ENCODE measurements at regions not wholly inside any gene's neighbourhood (a gene's known extent, or its start where the extent isn't known, plus 50 kb on each side); places are given as distances from the start of the nearest gene placed in this dataset.

DNA sequence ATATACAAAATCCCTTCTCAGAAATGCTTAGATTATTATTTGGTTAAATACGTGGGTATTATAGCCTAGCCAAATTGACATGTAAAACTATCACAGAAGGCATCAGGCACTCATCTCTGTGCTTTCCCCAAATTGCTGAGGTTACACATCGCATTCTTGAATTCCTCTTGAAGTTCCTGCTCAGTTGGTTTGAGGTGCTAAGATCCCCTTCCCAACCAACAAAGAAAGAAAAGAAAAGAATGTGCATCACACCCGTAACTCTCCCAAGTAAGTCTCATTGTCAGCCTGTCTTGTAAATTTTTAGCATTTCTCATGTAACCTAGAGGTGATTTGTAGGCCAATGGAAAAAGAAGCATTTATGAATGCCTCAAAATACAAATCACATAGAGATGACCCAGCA lies 539.2 kb upstream of the PRMT6 start:
- CTCF ChIA-PET = interaction anchor here (0.8 kb wide), 1 partner anchor 14 kb away, joined by 3 read pairs; no protein-coding TSS in a partner anchor
- H3K4me3 Mint-ChIP-seq (ENCODE audit: unreplicated experiment) = no peak overlapping the region

DNA sequence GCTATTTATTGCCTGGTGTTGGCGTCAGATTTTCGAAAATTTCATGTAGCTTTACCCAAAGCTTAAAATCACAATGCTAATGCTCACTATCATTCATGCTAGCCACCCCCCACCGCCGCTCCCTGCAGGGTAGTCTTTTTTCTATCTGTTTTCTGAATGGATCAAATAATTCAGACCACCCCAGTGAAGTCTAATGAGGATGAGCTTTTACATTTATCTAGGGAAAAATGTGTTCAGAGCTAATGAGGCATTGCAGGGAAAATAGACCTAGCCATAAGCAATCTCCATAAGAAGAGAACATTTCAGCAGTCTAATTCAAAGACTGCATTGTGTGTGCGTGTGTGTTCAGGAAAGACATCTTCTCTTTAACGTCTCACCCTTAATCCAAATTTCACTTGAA lies 533.0 kb upstream of the PRMT6 start:
- Mint-ChIP-seq H3K4me3 (ENCODE audit: unreplicated experiment) (no peak overlapping the region), H3K27ac (ENCODE audit: low read depth, unreplicated experiment) (no peak overlapping the region), H3K27me3 (ENCODE audit: insufficient read depth, unreplicated experiment) (no peaks in the 10 kb centered on the region), H3K4me1 (ENCODE audit: insufficient read depth, unreplicated experiment) (peaks cover 9% of the 10 kb centered on the region), H3K9me3 (ENCODE audit: unreplicated experiment) (peaks cover 1% of the 10 kb centered on the region), H3K36me3 (ENCODE audit: insufficient read depth, unreplicated experiment) (no peaks in the 10 kb centered on the region)
- ChIA-PET CTCF (no interaction called here), POLR2A (no interaction called here)
- intact Hi-C loops (cut with micrococcal nuclease) = no loop called here
- no peak for DNase-seq (ENCODE audit: unreplicated experiment)
- TF ChIP-seq, protein P1, sequence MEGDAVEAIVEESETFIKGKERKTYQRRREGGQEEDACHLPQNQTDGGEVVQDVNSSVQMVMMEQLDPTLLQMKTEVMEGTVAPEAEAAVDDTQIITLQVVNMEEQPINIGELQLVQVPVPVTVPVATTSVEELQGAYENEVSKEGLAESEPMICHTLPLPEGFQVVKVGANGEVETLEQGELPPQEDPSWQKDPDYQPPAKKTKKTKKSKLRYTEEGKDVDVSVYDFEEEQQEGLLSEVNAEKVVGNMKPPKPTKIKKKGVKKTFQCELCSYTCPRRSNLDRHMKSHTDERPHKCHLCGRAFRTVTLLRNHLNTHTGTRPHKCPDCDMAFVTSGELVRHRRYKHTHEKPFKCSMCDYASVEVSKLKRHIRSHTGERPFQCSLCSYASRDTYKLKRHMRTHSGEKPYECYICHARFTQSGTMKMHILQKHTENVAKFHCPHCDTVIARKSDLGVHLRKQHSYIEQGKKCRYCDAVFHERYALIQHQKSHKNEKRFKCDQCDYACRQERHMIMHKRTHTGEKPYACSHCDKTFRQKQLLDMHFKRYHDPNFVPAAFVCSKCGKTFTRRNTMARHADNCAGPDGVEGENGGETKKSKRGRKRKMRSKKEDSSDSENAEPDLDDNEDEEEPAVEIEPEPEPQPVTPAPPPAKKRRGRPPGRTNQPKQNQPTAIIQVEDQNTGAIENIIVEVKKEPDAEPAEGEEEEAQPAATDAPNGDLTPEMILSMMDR (IDR thresholded peaks at IDR 0.05; ENCODE audit: unreplicated experiment) = no peak
- BruUV-seq (replicated peaks) = no TSS peak

More for the DNA sequence above, 539.2 kb upstream of the PRMT6 start:
- TF ChIP-seq, protein P1 (IDR thresholded peaks at IDR 0.05; ENCODE audit: unreplicated experiment) = no peak
- Mint-ChIP-seq H3K27ac (ENCODE audit: low read depth, unreplicated experiment) (no peak overlapping the region), H3K36me3 (ENCODE audit: insufficient read depth, unreplicated experiment) (no peaks in the 10 kb centered on the region), H3K9me3 (ENCODE audit: unreplicated experiment) (no peaks in the 10 kb centered on the region), H3K4me1 (ENCODE audit: insufficient read depth, unreplicated experiment) (no peaks in the 10 kb centered on the region), H3K27me3 (ENCODE audit: insufficient read depth, unreplicated experiment) (no peaks in the 10 kb centered on the region)
- no TSS peak for BruUV-seq (replicated peaks)
- DNase-seq (ENCODE audit: unreplicated experiment) = no peak
- POLR2A ChIA-PET = no interaction called here
- intact Hi-C loops (cut with micrococcal nuclease) = no loop called here

DNA sequence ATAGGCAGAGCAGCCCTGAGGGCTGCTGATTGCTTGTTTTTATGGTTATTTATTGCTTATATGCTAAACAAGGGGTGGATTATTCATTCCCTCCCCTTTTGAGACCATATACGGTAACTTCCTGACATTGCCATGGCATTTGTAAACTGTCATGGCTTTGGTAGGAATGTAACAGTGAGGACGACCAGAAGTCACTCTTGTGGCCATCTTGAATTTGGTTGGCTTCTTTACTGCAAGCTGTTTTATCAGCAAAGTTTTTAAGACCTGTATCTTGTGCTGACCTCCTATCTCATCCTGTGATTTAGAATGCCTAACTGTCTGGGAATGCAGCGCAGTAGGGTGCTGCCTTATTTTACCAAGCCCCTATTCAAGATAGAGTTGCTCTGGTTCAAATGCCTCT lies 531.8 kb upstream of the PRMT6 start:
- Mint-ChIP-seq H3K9me3 (ENCODE audit: unreplicated experiment) (peaks cover 9% of the 10 kb centered on the region), H3K36me3 (ENCODE audit: insufficient read depth, unreplicated experiment) (no peaks in the 10 kb centered on the region), H3K27ac (ENCODE audit: low read depth, unreplicated experiment) (no peak overlapping the region), H3K27me3 (ENCODE audit: insufficient read depth, unreplicated experiment) (no peaks in the 10 kb centered on the region), H3K4me1 (ENCODE audit: insufficient read depth, unreplicated experiment) (peaks cover 9% of the 10 kb centered on the region), H3K4me3 (ENCODE audit: unreplicated experiment) (no peak overlapping the region)
- intact Hi-C loops (cut with micrococcal nuclease) = no loop called here
- no peak for DNase-seq (ENCODE audit: unreplicated experiment)
- BruUV-seq (replicated peaks) = no TSS peak
- TF ChIP-seq, protein P1 (IDR thresholded peaks at IDR 0.05; ENCODE audit: unreplicated experiment) = no peak
- ChIA-PET POLR2A (interaction anchor here (0.6 kb wide), 1 partner anchor 337 kb away, joined by 3 read pairs; no protein-coding TSS in a partner anchor), CTCF (interaction anchor here (0.9 kb wide), 1 partner anchor 52 kb away, joined by 3 read pairs; no protein-coding TSS in a partner anchor)

DNA sequence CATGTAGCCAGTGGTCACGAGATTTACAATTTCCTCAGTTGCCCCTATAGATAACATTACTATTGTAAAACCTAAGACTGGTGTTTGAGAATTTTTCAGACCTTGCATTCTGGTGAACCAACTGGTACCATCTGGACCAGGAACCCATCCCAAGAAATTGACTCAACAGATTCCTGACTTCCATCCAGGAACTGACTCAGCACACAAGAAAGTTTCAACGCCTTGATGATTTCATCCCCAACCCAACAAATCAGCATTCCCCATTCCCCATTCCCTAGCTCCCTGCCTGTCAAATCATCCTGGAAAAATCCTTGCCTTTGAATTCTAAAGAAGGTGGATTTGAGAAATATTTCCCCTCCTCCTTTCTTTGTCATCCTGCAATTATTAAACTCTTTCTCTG lies 529.8 kb upstream of the PRMT6 start:
- peak; percentile 12 for DNase-seq (ENCODE audit: unreplicated experiment)
- CTCF ChIA-PET = interaction anchor here (0.7 kb wide), 2 partner anchors 419 to 657 kb away, joined by 3 read pairs; no protein-coding TSS in a partner anchor

More for the DNA sequence above, 529.8 kb upstream of the PRMT6 start:
- Mint-ChIP-seq H3K9me3 (ENCODE audit: unreplicated experiment) (peaks cover 14% of the 10 kb centered on the region), H3K27ac (ENCODE audit: low read depth, unreplicated experiment) (peak overlapping the region; percentile 7), H3K4me3 (ENCODE audit: unreplicated experiment) (no peak overlapping the region), H3K27me3 (ENCODE audit: insufficient read depth, unreplicated experiment) (no peaks in the 10 kb centered on the region), H3K36me3 (ENCODE audit: insufficient read depth, unreplicated experiment) (no peaks in the 10 kb centered on the region), H3K4me1 (ENCODE audit: insufficient read depth, unreplicated experiment) (peaks cover 9% of the 10 kb centered on the region)
- intact Hi-C loops (cut with micrococcal nuclease) = no loop called here
- no TSS peak for BruUV-seq (replicated peaks)
- TF ChIP-seq, protein P1 (IDR thresholded peaks at IDR 0.05; ENCODE audit: unreplicated experiment) = no peak
- POLR2A ChIA-PET = interaction anchor here (0.7 kb wide), 1 partner anchor 201 kb away, joined by 4 read pairs; no protein-coding TSS in a partner anchor

Data from MCF 10A (cell line).